Endothelial cell (in vitro differentiated cells): ENCODE measurements at regions not wholly inside any gene's neighbourhood (a gene's known extent, or its start where the extent isn't known, plus 50 kb on each side); places are given as distances from the start of the nearest gene placed in this dataset.

Experiments
- DNase-seq: peaks from one replicate; pipeline ENCODE4 v3.0.0; 2021; ENCODE audit warnings: low spot score
- H3K27ac Mint-ChIP-seq: one replicate; pipeline ENCODE4 v1.8.0; 2021; ENCODE audit warnings: mixed read lengths, inconsistent platforms; ENCODE audit not compliant: unreplicated experiment
- H3K27me3 Mint-ChIP-seq: one replicate; pipeline ENCODE4 v1.8.0; 2021; ENCODE audit warnings: mild to moderate bottlenecking, moderate library complexity, mixed read lengths, inconsistent platforms; ENCODE audit not compliant: unreplicated experiment
- H3K36me3 Mint-ChIP-seq: one replicate; pipeline ENCODE4 v1.8.0; 2021; ENCODE audit warnings: mild to moderate bottlenecking, low read depth, mixed read lengths, inconsistent platforms; ENCODE audit not compliant: unreplicated experiment
- H3K4me1 Mint-ChIP-seq: one replicate; pipeline ENCODE4 v1.8.0; 2021; ENCODE audit warnings: mild to moderate bottlenecking, mixed read lengths, inconsistent platforms; ENCODE audit not compliant: unreplicated experiment
- H3K4me3 Mint-ChIP-seq: one replicate; pipeline ENCODE4 v1.8.0; 2021; ENCODE audit warnings: mild to moderate bottlenecking, mixed read lengths, inconsistent platforms; ENCODE audit not compliant: unreplicated experiment
- H3K9me3 Mint-ChIP-seq: one replicate; pipeline ENCODE4 v1.8.0; 2021; ENCODE audit warnings: mixed read lengths, inconsistent platforms; ENCODE audit not compliant: unreplicated experiment
- TF ChIP-seq, protein P1 (sequence below): fragments of 200-600 bp; sonication (generic); IDR thresholded peaks from one replicate; pipeline ENCODE4 v1.5.0; 2021; ENCODE audit warnings: antibody characterized with exemption; ENCODE audit not compliant: unreplicated experiment

DNA sequence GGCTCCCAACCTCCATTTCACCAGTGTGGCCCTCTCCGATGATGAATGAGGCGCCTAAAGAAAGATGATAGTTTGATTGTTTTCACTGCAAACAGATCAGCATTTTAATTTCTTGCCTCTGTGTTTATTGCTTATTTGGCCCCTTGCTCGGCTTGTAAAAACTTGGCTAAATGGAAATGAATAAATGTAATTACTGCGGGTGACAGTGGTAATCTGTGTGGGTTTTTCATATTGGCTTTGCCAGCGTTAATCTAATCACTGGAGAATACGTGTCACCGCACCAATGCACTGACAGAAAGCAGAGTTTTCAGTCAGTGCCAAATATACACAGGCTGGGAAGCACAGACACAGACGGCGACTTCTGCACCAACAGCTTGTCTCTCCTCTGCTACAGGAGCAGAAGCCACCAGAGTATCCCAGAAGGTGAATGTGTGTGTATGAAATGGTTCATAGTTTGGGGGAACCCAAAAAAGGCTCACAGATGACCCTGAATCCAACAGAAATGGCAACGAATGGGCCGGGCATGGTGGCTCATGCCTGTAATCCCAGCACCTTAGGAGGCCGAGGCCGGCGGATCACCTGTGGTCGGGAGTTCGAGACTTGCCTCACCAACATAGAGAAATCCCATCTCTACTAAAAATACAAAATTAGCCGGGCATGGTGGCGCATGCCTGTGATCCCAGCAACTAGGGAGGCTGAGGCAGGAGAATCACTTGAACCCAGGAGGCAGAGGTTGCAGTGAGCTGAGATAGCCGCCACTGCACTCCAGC, 534.0 kb downstream of the PKHD1 start:
- TF ChIP-seq, protein P1, sequence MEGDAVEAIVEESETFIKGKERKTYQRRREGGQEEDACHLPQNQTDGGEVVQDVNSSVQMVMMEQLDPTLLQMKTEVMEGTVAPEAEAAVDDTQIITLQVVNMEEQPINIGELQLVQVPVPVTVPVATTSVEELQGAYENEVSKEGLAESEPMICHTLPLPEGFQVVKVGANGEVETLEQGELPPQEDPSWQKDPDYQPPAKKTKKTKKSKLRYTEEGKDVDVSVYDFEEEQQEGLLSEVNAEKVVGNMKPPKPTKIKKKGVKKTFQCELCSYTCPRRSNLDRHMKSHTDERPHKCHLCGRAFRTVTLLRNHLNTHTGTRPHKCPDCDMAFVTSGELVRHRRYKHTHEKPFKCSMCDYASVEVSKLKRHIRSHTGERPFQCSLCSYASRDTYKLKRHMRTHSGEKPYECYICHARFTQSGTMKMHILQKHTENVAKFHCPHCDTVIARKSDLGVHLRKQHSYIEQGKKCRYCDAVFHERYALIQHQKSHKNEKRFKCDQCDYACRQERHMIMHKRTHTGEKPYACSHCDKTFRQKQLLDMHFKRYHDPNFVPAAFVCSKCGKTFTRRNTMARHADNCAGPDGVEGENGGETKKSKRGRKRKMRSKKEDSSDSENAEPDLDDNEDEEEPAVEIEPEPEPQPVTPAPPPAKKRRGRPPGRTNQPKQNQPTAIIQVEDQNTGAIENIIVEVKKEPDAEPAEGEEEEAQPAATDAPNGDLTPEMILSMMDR = no peak
- no peaks in the 10 kb centered on the region for H3K9me3 Mint-ChIP-seq
- no peak for DNase-seq
- H3K27me3 Mint-ChIP-seq = peaks cover 2% of the 10 kb centered on the region
- no peak overlapping the region for H3K4me3 Mint-ChIP-seq
- H3K36me3 Mint-ChIP-seq = no peaks in the 10 kb centered on the region
- no peaks in the 10 kb centered on the region for H3K4me1 Mint-ChIP-seq
- H3K27ac Mint-ChIP-seq = no peak overlapping the region

DNA sequence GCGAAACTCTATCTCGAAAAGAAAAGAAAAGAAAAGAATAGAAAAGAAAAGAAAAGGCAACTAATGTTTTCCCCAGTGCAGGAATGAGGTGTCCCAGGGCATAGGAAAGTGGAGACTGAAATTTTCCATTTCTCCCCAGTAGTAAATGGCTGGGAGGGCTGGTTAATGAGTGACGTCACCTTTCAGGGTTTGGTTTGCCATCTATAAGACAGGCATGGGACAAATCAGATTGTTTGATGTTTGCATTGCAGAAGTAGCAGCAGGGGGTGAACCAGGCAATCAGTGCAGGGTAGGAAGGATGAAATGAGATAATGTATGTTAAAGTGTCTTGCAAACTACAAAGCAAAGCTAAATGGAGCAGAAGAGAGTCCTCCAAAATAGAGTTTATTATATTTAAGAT, 533.4 kb downstream of the PKHD1 start:
- no peak for DNase-seq
- Mint-ChIP-seq H3K36me3 (no peaks in the 10 kb centered on the region), H3K4me1 (no peaks in the 10 kb centered on the region), H3K27ac (no peak overlapping the region), H3K27me3 (peaks cover 2% of the 10 kb centered on the region), H3K9me3 (no peaks in the 10 kb centered on the region), H3K4me3 (no peak overlapping the region)
- TF ChIP-seq, protein P1 = no peak

DNA sequence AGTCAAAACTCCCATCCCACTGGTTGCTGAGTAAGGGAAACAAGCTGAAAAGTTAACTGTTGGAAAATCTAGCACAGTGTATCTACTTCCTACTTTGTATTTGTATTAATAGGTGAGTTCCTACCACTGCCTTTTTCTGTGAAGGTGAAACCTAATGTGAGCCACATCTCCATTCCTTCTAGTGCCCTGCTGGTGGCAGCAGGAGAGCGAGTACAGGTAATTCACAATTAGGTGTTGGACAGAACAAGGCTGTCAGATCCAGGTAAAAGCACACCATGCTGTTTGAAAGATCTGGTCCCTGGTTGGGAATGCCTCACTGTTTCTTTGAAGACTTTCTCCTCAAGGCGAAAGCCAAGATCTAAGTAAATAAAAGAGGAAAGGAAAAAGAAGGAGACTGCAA, 528.4 kb downstream of the PKHD1 start:
- Mint-ChIP-seq H3K4me1 (peaks cover 12% of the 10 kb centered on the region), H3K27ac (no peak overlapping the region), H3K27me3 (no peaks in the 10 kb centered on the region), H3K36me3 (no peaks in the 10 kb centered on the region), H3K9me3 (no peaks in the 10 kb centered on the region), H3K4me3 (no peak overlapping the region)
- TF ChIP-seq, protein P1 = no peak
- no peak for DNase-seq

GRCh38 chr6:51562198-51562597, 525.2 kb downstream of the PKHD1 start:
- no peak overlapping the region for H3K4me3 Mint-ChIP-seq
- H3K27me3 Mint-ChIP-seq = no peaks in the 10 kb centered on the region
- H3K4me1 Mint-ChIP-seq = peaks cover 12% of the 10 kb centered on the region
- no peaks in the 10 kb centered on the region for H3K36me3 Mint-ChIP-seq
- TF ChIP-seq, protein P1 = no peak
- no peak overlapping the region for H3K27ac Mint-ChIP-seq
- no peaks in the 10 kb centered on the region for H3K9me3 Mint-ChIP-seq
- DNase-seq = no peak
